OCI-LY7 (cell line): ENCODE measurements at regions not wholly inside any gene's neighbourhood (a gene's known extent, or its start where the extent isn't known, plus 50 kb on each side); places are given as distances from the start of the nearest gene placed in this dataset. TPM values are rescaled to one million over a fixed set of nuclear protein-coding genes. Genes with fewer than 3 reads are reported as not detected.
A peak's percentile ranks its signal among the peaks of the same experiment; 100 is the strongest.
"Not testable (repeated sequence)": the region's sequence is repeated elsewhere in the genome, so short reads cannot be mapped to it uniquely, and the experiment has no call there.

Experiments used
- BruUV-seq: library from RNA; stranded (reverse); fragments of 400-500 nt; replicated peaks from 2 replicates; lab custom pipeline; 2021; lab: Mats Ljungman, UMichigan
- CTCF ChIA-PET: fragments of 300-600 bp; sonication (Branson Sonifier 250); formaldehyde crosslinking; loops from one replicate; lab custom pipeline; 2022; ENCODE audit warnings: antibody characterized with exemption; ENCODE audit not compliant: unreplicated experiment; lab: Charles Lee
- POLR2A ChIA-PET: fragments of 300-600 bp; sonication (Branson Sonifier 250); formaldehyde crosslinking; loops from one replicate; lab custom pipeline; 2022; ENCODE audit warnings: antibody characterized with exemption; lab: Charles Lee
- DNase-seq: peaks from one replicate; pipeline ENCODE4 v3.0.0-alpha.2; 2015; ENCODE audit warnings: low spot score
- H2AFZ ChIP-seq: fragments of 200-600 bp; sonication (generic), shearing (Covaris generic); 2 replicates; pipeline ENCODE4 v1.6.1; 2014; ENCODE audit warnings: mild to moderate bottlenecking, antibody characterized with exemption, low read length, moderate library complexity
- H3K27ac ChIP-seq: fragments of 200-600 bp; sonication (generic); 2 replicates; pipeline ENCODE4 v1.5.1; 2014; ENCODE audit warnings: mixed run types, low read depth, mild to moderate bottlenecking, moderate library complexity, low read length, inconsistent platforms; ENCODE audit not compliant: poor library complexity, severe bottlenecking
- H3K36me3 ChIP-seq: fragments of 200-600 bp; sonication (generic); 2 replicates; pipeline ENCODE4 v1.6.1; 2014; ENCODE audit warnings: mild to moderate bottlenecking, antibody characterized with exemption, low read length, moderate library complexity, mixed read lengths; ENCODE audit not compliant: insufficient read depth
- H3K4me1 ChIP-seq: fragments of 200-600 bp; sonication (generic); 2 replicates; pipeline ENCODE4 v1.5.1; 2014; ENCODE audit warnings: mild to moderate bottlenecking, low read length; ENCODE audit not compliant: insufficient read depth, poor library complexity, severe bottlenecking
- H3K4me2 ChIP-seq: fragments of 200-600 bp; sonication (generic); 2 replicates; pipeline ENCODE4 v1.6.1; 2014; ENCODE audit warnings: mild to moderate bottlenecking, low read length
- H3K4me3 ChIP-seq: fragments of 200-600 bp; sonication (generic); 2 replicates; pipeline ENCODE4 v1.5.1; 2014; ENCODE audit warnings: mild to moderate bottlenecking, low read depth, low read length; ENCODE audit not compliant: poor library complexity, severe bottlenecking
- H3K79me2 ChIP-seq: fragments of 200-600 bp; sonication (generic); 2 replicates; pipeline ENCODE4 v1.6.1; 2016; ENCODE audit warnings: low read depth, mild to moderate bottlenecking, low read length, moderate library complexity, mixed read lengths; ENCODE audit not compliant: insufficient read depth
- H3K9me2 ChIP-seq: fragments of 200-600 bp; sonication (generic); 2 replicates; pipeline ENCODE4 v1.6.1; 2016; ENCODE audit warnings: mild to moderate bottlenecking, low read length, mixed read lengths; ENCODE audit not compliant: insufficient read depth
- H3K9me3 ChIP-seq: fragments of 200-600 bp; sonication (generic); 2 replicates; pipeline ENCODE4 v1.6.1; 2014; ENCODE audit warnings: mild to moderate bottlenecking, mixed run types, low read length, mixed read lengths
- H4K20me1 ChIP-seq: fragments of 200-600 bp; sonication (generic); 2 replicates; pipeline ENCODE4 v1.6.1; 2014; ENCODE audit warnings: mild to moderate bottlenecking, antibody characterized with exemption, low read length, moderate library complexity, mixed read lengths; ENCODE audit not compliant: insufficient read depth
- intact Hi-C: fragments of 100-400 bp; cut with micrococcal nuclease; formaldehyde crosslinking; loops from one replicate; pipeline ENCODE4 v1.10.0; 2022; ENCODE audit not compliant: unreplicated experiment
- small RNA-seq: library from RNA; depleted of rRNA; stranded (forward); fragments of <200 nt; gene quantifications from one replicate; pipeline ENCODE3, GENCODE V24; 2014
- TF ChIP-seq, protein P1 (sequence below): fragments of 200-600 bp; sonication (generic); conservative IDR thresholded peaks from 2 replicates; pipeline ENCODE4 v1.5.1; 2014; ENCODE audit warnings: mild to moderate bottlenecking, antibody characterized with exemption, low read length, moderate library complexity, mixed read lengths

DNA sequence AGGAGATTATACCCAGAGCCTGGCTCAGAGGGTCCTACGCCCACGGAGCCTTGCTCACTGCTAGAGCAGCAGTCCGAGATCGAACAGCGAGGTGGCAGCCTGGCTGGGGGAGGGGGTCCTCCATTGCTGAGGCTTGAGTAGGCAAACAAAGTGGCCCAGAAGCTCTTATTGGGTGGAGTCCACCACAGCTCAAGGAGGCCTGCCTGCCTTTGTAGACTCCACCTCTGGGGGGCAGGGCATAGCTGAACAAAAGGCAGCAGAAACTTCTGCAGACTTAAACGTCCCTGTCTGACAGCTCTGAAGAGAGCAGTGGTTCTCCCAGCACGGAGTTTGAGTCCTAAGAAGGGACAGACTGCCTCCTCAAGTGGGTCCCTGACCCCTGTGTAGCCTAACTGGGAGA is 75.0 kb downstream of the TRIM27 start:
- H3K79me2 ChIP-seq, H3K27ac ChIP-seq, H3K9me3 ChIP-seq, H3K9me2 ChIP-seq, H4K20me1 ChIP-seq, BruUV-seq, H3K4me3 ChIP-seq, intact Hi-C loops, H3K36me3 ChIP-seq: not testable (repeated sequence)
- DNase-seq, result peak; percentile 73
- Histone ChIP-seq H2AFZ (peak overlapping the region; percentile 69; the same call in 1 of the 2 replicates), H3K4me1 (peaks cover 12% of the 10 kb centered on the region), H3K4me2 (peak overlapping the region; percentile 38; the same call in 1 of the 2 replicates)
- TF ChIP-seq, protein P1, sequence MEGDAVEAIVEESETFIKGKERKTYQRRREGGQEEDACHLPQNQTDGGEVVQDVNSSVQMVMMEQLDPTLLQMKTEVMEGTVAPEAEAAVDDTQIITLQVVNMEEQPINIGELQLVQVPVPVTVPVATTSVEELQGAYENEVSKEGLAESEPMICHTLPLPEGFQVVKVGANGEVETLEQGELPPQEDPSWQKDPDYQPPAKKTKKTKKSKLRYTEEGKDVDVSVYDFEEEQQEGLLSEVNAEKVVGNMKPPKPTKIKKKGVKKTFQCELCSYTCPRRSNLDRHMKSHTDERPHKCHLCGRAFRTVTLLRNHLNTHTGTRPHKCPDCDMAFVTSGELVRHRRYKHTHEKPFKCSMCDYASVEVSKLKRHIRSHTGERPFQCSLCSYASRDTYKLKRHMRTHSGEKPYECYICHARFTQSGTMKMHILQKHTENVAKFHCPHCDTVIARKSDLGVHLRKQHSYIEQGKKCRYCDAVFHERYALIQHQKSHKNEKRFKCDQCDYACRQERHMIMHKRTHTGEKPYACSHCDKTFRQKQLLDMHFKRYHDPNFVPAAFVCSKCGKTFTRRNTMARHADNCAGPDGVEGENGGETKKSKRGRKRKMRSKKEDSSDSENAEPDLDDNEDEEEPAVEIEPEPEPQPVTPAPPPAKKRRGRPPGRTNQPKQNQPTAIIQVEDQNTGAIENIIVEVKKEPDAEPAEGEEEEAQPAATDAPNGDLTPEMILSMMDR, result peak; percentile 60
- ChIA-PET POLR2A (interaction anchor here (0.6 to 1.5 kb wide), 5 partner anchors 15 to 89 kb away, joined by 3 to 6 read pairs (median 4); no protein-coding TSS in a partner anchor), CTCF (interaction anchor here (1.4 to 1.7 kb wide), 3 partner anchors 17 to 168 kb away, joined by 3 to 6 read pairs (median 4); no protein-coding TSS in a partner anchor)

Small RNAs in the stretch of these regions (small RNA-seq; reads per million reads assigned to genes)
- gene AL121932.1, result not detected
